ENCODE measurements at regions not wholly inside any gene's neighbourhood (a gene's known extent, or its start where the extent isn't known, plus 50 kb on each side); places are given as distances from the start of the nearest gene placed in this dataset.

DNA sequence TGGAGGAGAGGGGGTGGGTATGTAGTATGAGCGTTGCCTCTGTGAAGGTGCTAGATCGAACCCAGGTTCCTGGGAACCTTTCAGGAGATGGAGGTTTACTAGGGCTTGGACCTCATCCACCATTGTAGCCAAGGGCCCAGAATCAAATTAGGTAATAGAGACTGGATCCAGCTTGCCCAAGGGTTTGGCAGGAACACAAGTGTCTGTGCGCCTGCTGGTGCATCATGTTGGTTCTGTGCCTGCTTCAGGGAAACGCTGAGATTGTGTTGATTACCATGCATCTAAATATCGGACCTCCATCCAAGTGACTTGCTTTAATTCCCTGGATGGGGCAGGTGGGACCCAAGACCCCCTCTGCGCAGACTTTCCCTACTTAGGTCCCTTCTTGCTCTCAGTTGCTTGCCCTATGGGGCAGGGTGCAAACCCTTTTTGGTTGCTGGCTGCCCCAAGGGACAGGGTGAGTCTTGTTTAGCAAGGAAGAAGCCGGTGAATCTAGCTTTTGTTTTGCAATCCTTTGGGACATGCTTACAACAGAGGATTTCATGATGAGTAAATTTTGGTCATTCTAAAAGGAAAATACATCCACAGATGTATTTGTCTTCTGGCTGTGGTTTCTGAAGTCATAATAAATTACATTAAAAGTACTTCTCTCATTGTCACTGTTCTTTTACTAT lies 189.8 kb upstream of the PRICKLE1 start:
- TF ChIP-seq ZNF133 (tag by site-specific recombination; IDR thresholded peaks at IDR 0.05) (no peak), YY1 (tag by site-specific recombination; IDR thresholded peaks at IDR 0.05) (no peak), SP7 (tag by site-specific recombination; IDR thresholded peaks at IDR 0.05) (no peak), ZNF239 (tag by site-specific recombination; IDR thresholded peaks at IDR 0.05) (no peak), ZNF350 (tag by site-specific recombination; IDR thresholded peaks at IDR 0.05) (no peak)
- TF ChIP-seq, protein P1, sequence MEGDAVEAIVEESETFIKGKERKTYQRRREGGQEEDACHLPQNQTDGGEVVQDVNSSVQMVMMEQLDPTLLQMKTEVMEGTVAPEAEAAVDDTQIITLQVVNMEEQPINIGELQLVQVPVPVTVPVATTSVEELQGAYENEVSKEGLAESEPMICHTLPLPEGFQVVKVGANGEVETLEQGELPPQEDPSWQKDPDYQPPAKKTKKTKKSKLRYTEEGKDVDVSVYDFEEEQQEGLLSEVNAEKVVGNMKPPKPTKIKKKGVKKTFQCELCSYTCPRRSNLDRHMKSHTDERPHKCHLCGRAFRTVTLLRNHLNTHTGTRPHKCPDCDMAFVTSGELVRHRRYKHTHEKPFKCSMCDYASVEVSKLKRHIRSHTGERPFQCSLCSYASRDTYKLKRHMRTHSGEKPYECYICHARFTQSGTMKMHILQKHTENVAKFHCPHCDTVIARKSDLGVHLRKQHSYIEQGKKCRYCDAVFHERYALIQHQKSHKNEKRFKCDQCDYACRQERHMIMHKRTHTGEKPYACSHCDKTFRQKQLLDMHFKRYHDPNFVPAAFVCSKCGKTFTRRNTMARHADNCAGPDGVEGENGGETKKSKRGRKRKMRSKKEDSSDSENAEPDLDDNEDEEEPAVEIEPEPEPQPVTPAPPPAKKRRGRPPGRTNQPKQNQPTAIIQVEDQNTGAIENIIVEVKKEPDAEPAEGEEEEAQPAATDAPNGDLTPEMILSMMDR (tag by site-specific recombination; IDR thresholded peaks at IDR 0.05) = no peak
- TF ChIP-seq, protein P2, sequence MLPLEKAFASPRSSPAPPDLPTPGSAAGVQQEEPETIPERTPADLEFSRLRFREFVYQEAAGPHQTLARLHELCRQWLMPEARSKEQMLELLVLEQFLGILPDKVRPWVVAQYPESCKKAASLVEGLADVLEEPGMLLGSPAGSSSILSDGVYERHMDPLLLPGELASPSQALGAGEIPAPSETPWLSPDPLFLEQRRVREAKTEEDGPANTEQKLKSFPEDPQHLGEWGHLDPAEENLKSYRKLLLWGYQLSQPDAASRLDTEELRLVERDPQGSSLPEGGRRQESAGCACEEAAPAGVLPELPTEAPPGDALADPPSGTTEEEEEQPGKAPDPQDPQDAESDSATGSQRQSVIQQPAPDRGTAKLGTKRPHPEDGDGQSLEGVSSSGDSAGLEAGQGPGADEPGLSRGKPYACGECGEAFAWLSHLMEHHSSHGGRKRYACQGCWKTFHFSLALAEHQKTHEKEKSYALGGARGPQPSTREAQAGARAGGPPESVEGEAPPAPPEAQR (tag by site-specific recombination; IDR thresholded peaks at IDR 0.05) = no peak
